HCT116 (cell line): ENCODE measurements at regions not wholly inside any gene's neighbourhood (a gene's known extent, or its start where the extent isn't known, plus 50 kb on each side); places are given as distances from the start of the nearest gene placed in this dataset.

Experiments used
- ATAC-seq: fragments of 200-7000 bp; cut with Tn5 transposase; 2 replicates; pipeline ENCODE4 v1.9.1; 2020; ENCODE audit warnings: mild to moderate bottlenecking, moderate library complexity
- BruUV-seq: library from RNA; stranded (reverse); fragments of 400-500 nt; replicated peaks from 2 replicates; lab custom pipeline; 2021; lab: Mats Ljungman, UMichigan
- CTCF ChIA-PET: fragments of 300-600 bp; sonication (Branson Sonifier 250); formaldehyde crosslinking; loops from one replicate; lab custom pipeline; 2021; ENCODE audit warnings: antibody characterized with exemption; lab: Charles Lee
- POLR2A ChIA-PET: fragments of 300-600, 350-600 bp; sonication (Branson Sonifier 250); formaldehyde crosslinking; loops from one replicate; lab custom pipeline; 2021; ENCODE audit warnings: antibody characterized with exemption; lab: Charles Lee
- RAD21 ChIA-PET, 2 experiments: fragments of 300-600 bp; sonication (Branson Sonifier 250); formaldehyde crosslinking; loops; one replicate each; lab custom pipeline; 2023; ENCODE audit warnings: low total read pairs in 2 of 2; ENCODE audit not compliant: uncharacterized antibody in 2 of 2, unreplicated experiment in 2 of 2, low non-redundant PET in 1 of 2; lab: Charles Lee
- DNase-seq: peaks from one replicate; pipeline ENCODE4 v3.0.0-alpha.2; 2010; ENCODE audit warnings: low read depth, low spot score
- H2AFZ ChIP-seq: fragments of 200-600 bp; shearing (Covaris generic), sonication (generic); 2 replicates; pipeline ENCODE4 v1.6.1; 2017; ENCODE audit warnings: low read depth, mixed run types, mixed read lengths, antibody characterized with exemption, low read length; ENCODE audit not compliant: poor library complexity, severe bottlenecking
- H3K27ac ChIP-seq: 2 replicates; pipeline ENCODE4 v1.5.1; 2012; ENCODE audit warnings: low read depth, low read length
- H3K27me3 ChIP-seq: fragments of 200-600 bp; sonication (generic); 2 replicates; pipeline ENCODE4 v1.6.1; 2016; ENCODE audit warnings: mixed run types, low read length, mixed read lengths; ENCODE audit not compliant: insufficient read depth
- H3K36me3 ChIP-seq, 2 experiments: fragments of 200-500 bp in 1 of 2; fragments of 200-600 bp in 1 of 2; sonication (Bioruptor generic) in 1 of 2; sonication (generic) in 1 of 2; 2 replicates each; pipeline versions ENCODE4 v1.5.1 to v1.6.1; 2014 to 2016; ENCODE audit warnings: low read length in 2 of 2, inconsistent platforms in 1 of 2, mixed read lengths in 1 of 2, mixed run types in 1 of 2; ENCODE audit not compliant: insufficient read depth in 2 of 2, control insufficient read depth in 1 of 2
- H3K4me1 ChIP-seq, 2 experiments: fragments of 200-600 bp in 1 of 2; sonication (generic) in 1 of 2; 2 replicates each; pipeline versions ENCODE4 v1.5.1 to v1.6.1; 2012 to 2017; ENCODE audit warnings: low read length in 2 of 2, inconsistent platforms in 1 of 2, mild to moderate bottlenecking in 1 of 2, mixed read lengths in 1 of 2, mixed run types in 1 of 2, moderate library complexity in 1 of 2; ENCODE audit not compliant: insufficient read depth in 2 of 2, control insufficient read depth in 1 of 2
- H3K4me2 ChIP-seq: fragments of 200-600 bp; sonication (generic); 2 replicates; pipeline ENCODE4 v1.6.1; 2017; ENCODE audit warnings: mixed run types, low read length, mixed read lengths
- H3K4me3 ChIP-seq, 2 experiments: fragments of 200-600 bp in 1 of 2; sonication (generic) in 1 of 2; replicated peaks in 1 of 2; 2 replicates each; pipeline ENCODE4 v1.5.1; 2011 to 2016; ENCODE audit warnings: low read length in 2 of 2, control low read depth in 1 of 2, low read depth in 1 of 2, mild to moderate bottlenecking in 1 of 2, mixed read lengths in 1 of 2, mixed run types in 1 of 2
- H3K79me2 ChIP-seq: fragments of 200-600 bp; sonication (generic); 2 replicates; pipeline ENCODE4 v1.6.1; 2017; ENCODE audit warnings: mild to moderate bottlenecking, mixed run types, low read length, moderate library complexity, mixed read lengths; ENCODE audit not compliant: insufficient read depth
- H3K9ac ChIP-seq: fragments of 200-600 bp; sonication (generic); 2 replicates; pipeline ENCODE4 v1.6.1; 2016; ENCODE audit warnings: low read length, mixed read lengths
- H3K9me2 ChIP-seq: fragments of 200-600 bp; sonication (generic), shearing (Covaris generic); 2 replicates; pipeline ENCODE4 v1.6.1; 2017; ENCODE audit warnings: mixed run types, mild to moderate bottlenecking, moderate library complexity; ENCODE audit not compliant: insufficient read depth
- H3K9me3 ChIP-seq, 2 experiments: fragments of 200-500 bp in 1 of 2; fragments of 200-600 bp in 1 of 2; sonication (Bioruptor generic) in 1 of 2; sonication (generic) in 1 of 2; 2 replicates each; pipeline ENCODE4 v1.6.1; 2014 to 2017; ENCODE audit warnings: low read length in 2 of 2, mixed read lengths in 2 of 2, inconsistent platforms in 1 of 2, low read depth in 1 of 2, mild to moderate bottlenecking in 1 of 2, mixed run types in 1 of 2, moderate library complexity in 1 of 2; ENCODE audit not compliant: control insufficient read depth in 1 of 2, insufficient read depth in 1 of 2
- H4K20me1 ChIP-seq: fragments of 200-600 bp; sonication (generic), shearing (Covaris generic); 2 replicates; pipeline ENCODE4 v1.6.1; 2017; ENCODE audit warnings: mixed run types, mild to moderate bottlenecking, moderate library complexity; ENCODE audit not compliant: insufficient read depth
- EGR1 ChIP-seq: IDR thresholded peaks from 2 replicates; pipeline ENCODE4 v1.6.1; 2012; ENCODE audit warnings: low read depth
- EZH2phosphoT487 ChIP-seq: fragments of 200-600 bp; IDR thresholded peaks from 2 replicates; pipeline ENCODE4 v1.6.1; 2018; ENCODE audit warnings: antibody characterized with exemption, borderline replicate concordance
- FOSL1 ChIP-seq: IDR thresholded peaks from 2 replicates; pipeline ENCODE4 v1.6.1; 2012; ENCODE audit warnings: low read depth
- RAD21 ChIP-seq: IDR thresholded peaks from 2 replicates; pipeline ENCODE4 v1.6.1; 2012; ENCODE audit warnings: low read depth, mild to moderate bottlenecking
- SP1 ChIP-seq: IDR thresholded peaks from 2 replicates; pipeline ENCODE4 v1.6.1; 2012; ENCODE audit warnings: low read depth
- TCF7L2 ChIP-seq: IDR thresholded peaks from 2 replicates; pipeline ENCODE4 v1.7.0; 2011; ENCODE audit warnings: borderline replicate concordance, inconsistent platforms; ENCODE audit not compliant: insufficient read depth, insufficient read length; ENCODE audit errors: extremely low read depth
- ZFX ChIP-seq: fragments of 450-650 bp; IDR thresholded peaks from 2 replicates; pipeline ENCODE4 v1.6.1; 2017
- ZNF274 ChIP-seq: fragments of 200-500 bp; sonication (Bioruptor generic); IDR thresholded peaks from 2 replicates; pipeline ENCODE4 v1.6.1; 2014; ENCODE audit warnings: mild to moderate bottlenecking, low read depth, low read length, inconsistent platforms
- intact Hi-C: fragments of 100-400 bp; cut with micrococcal nuclease; formaldehyde crosslinking; loops from 2 replicates; pipeline ENCODE4 v1.10.0; 2022
- TF ChIP-seq, protein P1 (sequence below): IDR thresholded peaks from 2 replicates; pipeline ENCODE4 v1.6.1; 2012; ENCODE audit warnings: low read depth

DNA sequence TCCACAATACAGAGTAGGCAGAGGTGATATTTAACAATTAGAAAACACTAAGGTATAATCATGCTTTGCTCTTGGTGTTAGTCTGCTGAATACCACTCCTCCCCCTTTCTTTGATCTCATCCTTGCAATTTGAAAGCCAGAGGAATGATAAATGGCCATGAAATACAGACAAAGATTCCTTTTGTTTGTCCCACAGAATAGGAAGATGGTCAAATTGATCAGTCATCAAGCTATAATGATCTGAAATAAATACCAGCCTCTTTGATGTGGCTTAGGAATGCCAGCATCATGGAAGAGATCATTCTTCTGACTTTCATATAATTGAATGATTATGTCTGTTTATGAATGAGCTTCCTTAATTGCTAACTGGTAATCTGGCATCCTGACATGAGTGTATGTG lies 1541.7 kb upstream of the CDH8 start:
- no peaks in the 10 kb centered on the region for H3K79me2 ChIP-seq
- H3K9me2 ChIP-seq = no peaks in the 10 kb centered on the region
- no peaks in the 10 kb centered on the region for H3K27me3 ChIP-seq
- DNase-seq (no peak), ATAC-seq (no peak)
- H2AFZ ChIP-seq = no peak overlapping the region
- H4K20me1 ChIP-seq = no peaks in the 10 kb centered on the region
- H3K36me3 ChIP-seq = no peaks in the 10 kb centered on the region
- no peak overlapping the region for H3K4me3 ChIP-seq
- no peak overlapping the region for H3K27ac ChIP-seq
- ChIA-PET RAD21 (no interaction called here), CTCF (no interaction called here), POLR2A (no interaction called here)
- H3K9me3 ChIP-seq = peaks cover 0 to 15% of the 10 kb centered on the region in 2 experiments; a peak in 2 of 4 replicates
- BruUV-seq = no TSS peak
- TF ChIP-seq, protein P1, sequence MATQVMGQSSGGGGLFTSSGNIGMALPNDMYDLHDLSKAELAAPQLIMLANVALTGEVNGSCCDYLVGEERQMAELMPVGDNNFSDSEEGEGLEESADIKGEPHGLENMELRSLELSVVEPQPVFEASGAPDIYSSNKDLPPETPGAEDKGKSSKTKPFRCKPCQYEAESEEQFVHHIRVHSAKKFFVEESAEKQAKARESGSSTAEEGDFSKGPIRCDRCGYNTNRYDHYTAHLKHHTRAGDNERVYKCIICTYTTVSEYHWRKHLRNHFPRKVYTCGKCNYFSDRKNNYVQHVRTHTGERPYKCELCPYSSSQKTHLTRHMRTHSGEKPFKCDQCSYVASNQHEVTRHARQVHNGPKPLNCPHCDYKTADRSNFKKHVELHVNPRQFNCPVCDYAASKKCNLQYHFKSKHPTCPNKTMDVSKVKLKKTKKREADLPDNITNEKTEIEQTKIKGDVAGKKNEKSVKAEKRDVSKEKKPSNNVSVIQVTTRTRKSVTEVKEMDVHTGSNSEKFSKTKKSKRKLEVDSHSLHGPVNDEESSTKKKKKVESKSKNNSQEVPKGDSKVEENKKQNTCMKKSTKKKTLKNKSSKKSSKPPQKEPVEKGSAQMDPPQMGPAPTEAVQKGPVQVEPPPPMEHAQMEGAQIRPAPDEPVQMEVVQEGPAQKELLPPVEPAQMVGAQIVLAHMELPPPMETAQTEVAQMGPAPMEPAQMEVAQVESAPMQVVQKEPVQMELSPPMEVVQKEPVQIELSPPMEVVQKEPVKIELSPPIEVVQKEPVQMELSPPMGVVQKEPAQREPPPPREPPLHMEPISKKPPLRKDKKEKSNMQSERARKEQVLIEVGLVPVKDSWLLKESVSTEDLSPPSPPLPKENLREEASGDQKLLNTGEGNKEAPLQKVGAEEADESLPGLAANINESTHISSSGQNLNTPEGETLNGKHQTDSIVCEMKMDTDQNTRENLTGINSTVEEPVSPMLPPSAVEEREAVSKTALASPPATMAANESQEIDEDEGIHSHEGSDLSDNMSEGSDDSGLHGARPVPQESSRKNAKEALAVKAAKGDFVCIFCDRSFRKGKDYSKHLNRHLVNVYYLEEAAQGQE = no peak
- TF ChIP-seq ZNF274 (no peak), EZH2phosphoT487 (no peak), EGR1 (no peak), FOSL1 (no peak), ZFX (no peak), TCF7L2 (no peak), RAD21 (no peak), SP1 (no peak)
- intact Hi-C loops = no loop called here
- no peaks in the 10 kb centered on the region for H3K4me1 ChIP-seq
- no peak overlapping the region for H3K4me2 ChIP-seq
- no peak overlapping the region for H3K9ac ChIP-seq
